ENCODE measurements at regions not wholly inside any gene's neighbourhood (a gene's known extent, or its start where the extent isn't known, plus 50 kb on each side); places are given as distances from the start of the nearest gene placed in this dataset.
"Not testable (repeated sequence)": the region's sequence is repeated elsewhere in the genome, so short reads cannot be mapped to it uniquely, and the experiment has no call there.

DNA sequence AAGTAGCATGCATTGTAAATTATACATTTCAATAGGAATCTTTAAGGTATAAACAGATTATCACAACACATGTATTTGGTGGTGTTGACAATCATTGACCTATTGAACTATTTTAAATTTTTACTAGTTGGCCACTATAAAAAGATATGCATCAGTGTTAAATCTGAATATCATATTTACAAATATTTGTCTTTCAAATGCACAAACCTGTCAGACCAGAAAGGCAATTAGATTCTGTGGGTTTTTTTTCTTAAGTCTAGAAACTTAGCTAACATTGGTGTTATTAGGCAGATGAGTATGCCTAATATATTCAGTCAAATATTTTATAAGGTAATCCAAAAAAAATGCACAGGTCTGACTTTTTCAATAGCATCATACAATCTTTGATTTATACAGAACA is 241.4 kb upstream of the DGKB start:
- H3K9me3 ChIP-seq (ENCODE audit: control insufficient read depth in 2 of 2, insufficient read depth in 1 of 2, low read depth in 1 of 2, low read length in 1 of 2), result no peaks in the 10 kb centered on the region
- no peak overlapping the region for H3K27ac ChIP-seq (ENCODE audit: low read depth in 1 of 3, low read length in 2 of 3)
- no peaks in the 10 kb centered on the region for H3K36me3 ChIP-seq (ENCODE audit: control insufficient read depth in 3 of 3, insufficient read depth in 2 of 3, low read depth in 1 of 3, low read length in 3 of 3)
- H3K4me1 ChIP-seq (ENCODE audit: control insufficient read depth in 3 of 3, insufficient read depth in 2 of 3, low read depth in 1 of 3, low read length in 2 of 3), result no peaks in the 10 kb centered on the region
- DNase-seq, result no peak
- H3K4me3 ChIP-seq (ENCODE audit: low read depth in 1 of 3, low read length in 3 of 3), result no peak overlapping the region
- FAIRE-seq, result no peak
- H3K27me3 ChIP-seq (ENCODE audit: control insufficient read depth in 3 of 3, insufficient read depth in 3 of 3, low read length in 3 of 3), result no peaks in the 10 kb centered on the region

DNA sequence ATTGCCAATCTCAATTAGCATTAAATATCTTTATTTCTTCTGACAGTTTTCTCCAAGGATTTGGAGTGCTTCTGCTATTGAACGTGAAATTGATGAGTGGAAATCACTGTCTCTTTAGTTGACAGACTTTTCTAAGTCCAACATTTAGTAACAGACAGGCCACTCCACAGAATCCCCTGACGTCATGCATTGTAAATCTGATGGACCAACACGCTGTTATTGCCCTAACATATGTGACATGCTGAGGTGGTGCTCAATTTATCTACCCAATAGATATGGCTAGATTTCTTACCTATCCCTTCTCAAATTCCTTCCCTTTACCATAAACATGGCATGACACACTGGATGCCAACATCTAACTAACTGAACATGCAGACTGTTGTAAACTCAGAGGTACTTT is 240.6 kb upstream of the DGKB start:
- Histone ChIP-seq H3K4me3 (ENCODE audit: low read depth in 1 of 3, low read length in 3 of 3) (no peak overlapping the region), H3K9me3 (ENCODE audit: control insufficient read depth in 2 of 2, insufficient read depth in 1 of 2, low read depth in 1 of 2, low read length in 1 of 2) (no peaks in the 10 kb centered on the region), H3K36me3 (ENCODE audit: control insufficient read depth in 3 of 3, insufficient read depth in 2 of 3, low read depth in 1 of 3, low read length in 3 of 3) (no peaks in the 10 kb centered on the region), H3K27me3 (ENCODE audit: control insufficient read depth in 3 of 3, insufficient read depth in 3 of 3, low read length in 3 of 3) (no peaks in the 10 kb centered on the region), H3K4me1 (ENCODE audit: control insufficient read depth in 3 of 3, insufficient read depth in 2 of 3, low read depth in 1 of 3, low read length in 2 of 3) (no peaks in the 10 kb centered on the region), H3K27ac (ENCODE audit: low read depth in 1 of 3, low read length in 2 of 3) (no peak overlapping the region)
- DNase-seq (no peak), FAIRE-seq (no peak)
- WGBS, 3 donors, result 53 to 77% (median 62%) methylated on average over 3 of the region's 3 CpGs

DNA sequence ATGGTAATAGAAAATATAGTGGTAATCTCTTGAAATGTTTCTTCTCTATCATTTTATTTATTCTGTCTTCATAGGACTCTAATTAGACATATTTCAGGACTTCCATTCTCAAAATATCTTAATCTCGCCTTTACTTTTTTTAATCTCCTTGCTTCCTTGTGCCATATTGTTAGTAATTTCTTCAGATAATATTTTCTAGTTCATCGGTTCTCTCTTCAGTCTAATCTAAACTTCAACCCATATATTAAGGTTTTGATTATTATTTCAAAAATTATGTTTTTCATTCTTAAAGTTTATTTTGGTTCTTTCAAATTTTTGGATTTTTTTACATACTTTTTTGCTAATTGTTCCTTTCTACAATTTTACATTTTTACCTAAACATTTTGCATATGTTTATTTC is 237.9 kb upstream of the DGKB start:
- no peaks in the 10 kb centered on the region for H3K4me1 ChIP-seq (ENCODE audit: control insufficient read depth in 3 of 3, insufficient read depth in 2 of 3, low read depth in 1 of 3, low read length in 2 of 3)
- DNase-seq (no peak), FAIRE-seq (no peak)
- no peak overlapping the region for H3K4me3 ChIP-seq (ENCODE audit: low read depth in 1 of 3, low read length in 3 of 3)
- WGBS, 3 donors, result 93% methylated on average over 2 of the region's 2 CpGs
- no peaks in the 10 kb centered on the region for H3K36me3 ChIP-seq (ENCODE audit: control insufficient read depth in 3 of 3, insufficient read depth in 2 of 3, low read depth in 1 of 3, low read length in 3 of 3)
- no peak overlapping the region for H3K27ac ChIP-seq (ENCODE audit: low read depth in 1 of 3, low read length in 2 of 3)
- H3K9me3 ChIP-seq (ENCODE audit: control insufficient read depth in 2 of 2, insufficient read depth in 1 of 2, low read depth in 1 of 2, low read length in 1 of 2), result no peaks in the 10 kb centered on the region
- H3K27me3 ChIP-seq (ENCODE audit: control insufficient read depth in 3 of 3, insufficient read depth in 3 of 3, low read length in 3 of 3), result no peaks in the 10 kb centered on the region

DNA sequence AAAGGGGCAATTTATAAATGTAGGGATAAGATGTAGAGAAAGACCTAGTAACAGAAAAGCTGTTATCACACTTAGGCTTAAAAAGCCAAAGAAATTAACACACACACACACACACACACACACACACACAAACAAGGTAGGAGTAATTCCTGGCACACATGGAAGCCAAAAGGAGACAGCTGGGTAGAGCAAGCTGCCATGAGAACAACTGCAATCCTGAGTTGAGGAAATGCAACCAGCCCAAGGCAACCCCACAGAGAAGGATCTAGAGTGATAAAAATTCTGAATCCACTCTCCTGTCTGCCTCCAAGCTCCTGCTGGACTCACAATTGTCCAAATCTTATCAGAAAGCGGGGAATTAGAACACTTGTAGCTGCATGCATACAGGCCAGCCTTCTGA is 229.1 kb upstream of the DGKB start:
- WGBS, 3 donors, result 71 to 91% (median 86%) methylated on average over 1 of the region's 1 CpG

DNA sequence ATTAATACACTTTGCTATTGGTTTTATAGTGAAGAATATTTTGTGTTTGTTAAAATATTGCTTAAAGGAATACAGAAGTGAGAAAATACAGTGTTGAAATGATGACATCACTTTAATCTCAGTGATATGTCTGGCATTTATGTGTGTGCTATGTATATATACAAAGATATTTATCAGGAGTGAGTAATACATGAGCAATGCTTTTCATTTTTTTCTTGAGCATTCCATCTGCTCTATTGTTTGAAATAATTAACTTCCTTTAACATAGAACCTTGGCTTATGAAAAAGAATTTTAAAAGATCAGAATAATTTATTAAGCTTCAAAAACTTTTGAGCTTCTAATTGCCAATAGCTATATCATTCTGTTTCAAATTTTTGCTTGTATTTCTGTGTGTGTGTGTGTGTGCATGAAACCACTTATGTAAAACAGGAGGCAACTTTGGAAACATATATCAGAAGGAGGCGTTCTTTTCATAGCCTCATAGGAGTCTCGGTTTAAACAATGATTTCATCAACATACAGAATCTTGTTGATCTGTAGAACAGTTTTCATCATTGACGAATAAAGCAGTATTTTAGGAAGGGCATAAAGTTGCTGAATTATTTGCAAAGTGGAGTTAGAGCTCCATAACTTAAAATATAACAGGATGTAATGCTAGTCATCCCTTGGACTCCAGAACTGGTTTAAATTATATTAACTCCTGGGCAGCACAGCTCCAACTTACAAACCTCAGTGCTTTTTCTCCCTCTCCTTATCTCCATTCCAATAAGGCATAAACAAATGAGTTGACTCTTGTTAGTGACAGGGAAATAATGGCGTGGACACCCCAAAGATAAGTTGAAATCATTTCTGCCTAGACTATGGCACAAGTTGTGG is 228.4 kb upstream of the DGKB start:
- DNase-seq (no peak), FAIRE-seq (no peak)
- Histone ChIP-seq H3K36me3 (ENCODE audit: control insufficient read depth in 3 of 3, insufficient read depth in 2 of 3, low read depth in 1 of 3, low read length in 3 of 3) (no peaks in the 10 kb centered on the region), H3K4me1 (ENCODE audit: control insufficient read depth in 3 of 3, insufficient read depth in 2 of 3, low read depth in 1 of 3, low read length in 2 of 3) (no peaks in the 10 kb centered on the region), H3K27ac (ENCODE audit: low read depth in 1 of 3, low read length in 2 of 3) (no peak overlapping the region), H3K27me3 (ENCODE audit: control insufficient read depth in 3 of 3, insufficient read depth in 3 of 3, low read length in 3 of 3) (no peaks in the 10 kb centered on the region), H3K4me3 (ENCODE audit: low read depth in 1 of 3, low read length in 3 of 3) (no peak overlapping the region), H3K9me3 (ENCODE audit: control insufficient read depth in 2 of 2, insufficient read depth in 1 of 2, low read depth in 1 of 2, low read length in 1 of 2) (no peaks in the 10 kb centered on the region)
- WGBS, 3 donors, result 59 to 76% (median 70%) methylated on average over 4 of the region's 4 CpGs

More for the DNA sequence above, 229.1 kb upstream of the DGKB start:
- Histone ChIP-seq H3K27ac (ENCODE audit: low read depth in 1 of 3, low read length in 2 of 3) (no peak overlapping the region), H3K4me3 (ENCODE audit: low read depth in 1 of 3, low read length in 3 of 3) (no peak overlapping the region), H3K36me3 (ENCODE audit: control insufficient read depth in 3 of 3, insufficient read depth in 2 of 3, low read depth in 1 of 3, low read length in 3 of 3) (no peaks in the 10 kb centered on the region), H3K9me3 (ENCODE audit: control insufficient read depth in 2 of 2, insufficient read depth in 1 of 2, low read depth in 1 of 2, low read length in 1 of 2) (no peaks in the 10 kb centered on the region), H3K4me1 (ENCODE audit: control insufficient read depth in 3 of 3, insufficient read depth in 2 of 3, low read depth in 1 of 3, low read length in 2 of 3) (no peaks in the 10 kb centered on the region), H3K27me3 (ENCODE audit: control insufficient read depth in 3 of 3, insufficient read depth in 3 of 3, low read length in 3 of 3) (no peaks in the 10 kb centered on the region)
- FAIRE-seq, result no peak
- DNase-seq, result no peak

DNA sequence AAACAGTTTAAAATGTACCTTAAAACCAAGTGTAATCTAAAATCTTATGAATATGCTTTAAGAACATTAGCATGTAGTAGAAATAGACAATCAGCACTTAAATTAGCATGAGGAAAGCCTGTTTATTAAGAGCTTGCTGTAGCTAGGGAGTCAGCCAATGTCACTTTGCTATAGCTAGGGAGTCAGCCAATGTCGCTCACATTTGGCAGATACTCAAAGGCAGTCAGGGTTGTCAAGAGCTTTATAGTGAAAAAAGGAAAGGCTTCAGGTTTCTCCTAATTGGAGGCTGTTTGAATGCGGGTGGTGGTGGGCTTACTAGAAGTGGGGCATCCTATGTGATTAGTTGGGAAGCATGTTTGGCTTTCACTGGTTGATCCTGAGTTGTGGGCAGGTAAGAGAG is 226.2 kb upstream of the DGKB start:
- H3K4me1 ChIP-seq (ENCODE audit: control insufficient read depth in 3 of 3, insufficient read depth in 2 of 3, low read depth in 1 of 3, low read length in 2 of 3), result no peaks in the 10 kb centered on the region
- WGBS, 3 donors, result 77 to 78% (median 77%) methylated on average over 2 of the region's 2 CpGs
- no peak for DNase-seq

DNA sequence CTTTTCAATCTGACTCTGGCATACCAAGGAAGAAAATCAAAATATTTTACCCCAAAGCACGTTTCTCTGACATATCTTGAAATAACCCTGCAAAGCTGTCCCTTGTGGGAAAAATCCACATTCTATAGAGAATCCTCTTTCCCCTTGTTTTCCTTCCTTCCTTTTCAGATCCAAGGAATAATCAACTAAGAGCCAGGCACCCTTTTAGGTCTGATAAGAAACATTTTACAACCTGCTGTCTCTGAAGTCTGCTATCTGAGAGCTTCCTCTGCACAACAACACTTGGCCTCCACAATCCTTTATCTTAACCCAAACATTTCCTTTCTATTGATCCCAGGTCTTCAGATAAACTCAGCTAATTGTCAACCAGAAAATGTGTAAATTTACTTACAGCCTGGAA is 224.1 kb upstream of the DGKB start:
- H3K4me3 ChIP-seq (ENCODE audit: low read depth in 1 of 3, low read length in 3 of 3); H3K27ac ChIP-seq (ENCODE audit: low read depth in 1 of 3, low read length in 2 of 3); DNase-seq; FAIRE-seq; H3K36me3 ChIP-seq (ENCODE audit: control insufficient read depth in 3 of 3, insufficient read depth in 2 of 3, low read depth in 1 of 3, low read length in 3 of 3); H3K27me3 ChIP-seq (ENCODE audit: control insufficient read depth in 3 of 3, insufficient read depth in 3 of 3, low read length in 3 of 3); H3K4me1 ChIP-seq (ENCODE audit: control insufficient read depth in 3 of 3, insufficient read depth in 2 of 3, low read depth in 1 of 3, low read length in 2 of 3); H3K9me3 ChIP-seq (ENCODE audit: control insufficient read depth in 2 of 2, insufficient read depth in 1 of 2, low read depth in 1 of 2, low read length in 1 of 2): not testable (repeated sequence)
- 0 to 47% (median 15%) methylated on average over 1 of the region's 1 CpG for WGBS, 3 donors

More for the DNA sequence above, 226.2 kb upstream of the DGKB start:
- FAIRE-seq, result no peak
- Histone ChIP-seq H3K36me3 (ENCODE audit: control insufficient read depth in 3 of 3, insufficient read depth in 2 of 3, low read depth in 1 of 3, low read length in 3 of 3) (no peaks in the 10 kb centered on the region), H3K4me3 (ENCODE audit: low read depth in 1 of 3, low read length in 3 of 3) (no peak overlapping the region), H3K9me3 (ENCODE audit: control insufficient read depth in 2 of 2, insufficient read depth in 1 of 2, low read depth in 1 of 2, low read length in 1 of 2) (no peaks in the 10 kb centered on the region), H3K27ac (ENCODE audit: low read depth in 1 of 3, low read length in 2 of 3) (no peak overlapping the region), H3K27me3 (ENCODE audit: control insufficient read depth in 3 of 3, insufficient read depth in 3 of 3, low read length in 3 of 3) (no peaks in the 10 kb centered on the region)

DNA sequence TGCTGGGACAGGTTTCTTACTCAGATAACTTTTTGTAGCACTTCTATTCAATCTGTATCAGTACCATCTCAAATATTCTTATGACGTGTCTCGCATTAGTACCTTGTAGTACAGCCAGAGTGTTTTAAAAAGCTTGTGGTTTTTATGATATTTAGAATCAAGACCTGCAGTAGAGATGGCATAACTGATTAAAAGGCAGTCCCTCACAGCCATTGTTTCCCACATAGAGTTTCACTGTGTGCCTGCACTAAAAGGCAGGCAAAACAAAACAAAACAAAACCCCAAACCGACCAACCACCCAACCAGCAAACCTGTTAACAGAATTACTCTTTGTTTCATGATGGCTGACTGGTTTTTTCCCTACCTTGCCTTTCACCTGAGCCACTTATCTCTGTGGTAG is 221.3 kb upstream of the DGKB start:
- DNase-seq (no peak), FAIRE-seq (no peak)
- no peaks in the 10 kb centered on the region for H3K36me3 ChIP-seq (ENCODE audit: control insufficient read depth in 3 of 3, insufficient read depth in 2 of 3, low read depth in 1 of 3, low read length in 3 of 3)
- H3K27ac ChIP-seq (ENCODE audit: low read depth in 1 of 3, low read length in 2 of 3), result no peak overlapping the region
- no peaks in the 10 kb centered on the region for H3K4me1 ChIP-seq (ENCODE audit: control insufficient read depth in 3 of 3, insufficient read depth in 2 of 3, low read depth in 1 of 3, low read length in 2 of 3)
- H3K9me3 ChIP-seq (ENCODE audit: control insufficient read depth in 2 of 2, insufficient read depth in 1 of 2, low read depth in 1 of 2, low read length in 1 of 2), result no peaks in the 10 kb centered on the region
- H3K4me3 ChIP-seq (ENCODE audit: low read depth in 1 of 3, low read length in 3 of 3), result no peak overlapping the region
- WGBS, 3 donors, result 63 to 77% (median 64%) methylated on average over 3 of the region's 3 CpGs
- H3K27me3 ChIP-seq (ENCODE audit: control insufficient read depth in 3 of 3, insufficient read depth in 3 of 3, low read length in 3 of 3), result no peaks in the 10 kb centered on the region

DNA sequence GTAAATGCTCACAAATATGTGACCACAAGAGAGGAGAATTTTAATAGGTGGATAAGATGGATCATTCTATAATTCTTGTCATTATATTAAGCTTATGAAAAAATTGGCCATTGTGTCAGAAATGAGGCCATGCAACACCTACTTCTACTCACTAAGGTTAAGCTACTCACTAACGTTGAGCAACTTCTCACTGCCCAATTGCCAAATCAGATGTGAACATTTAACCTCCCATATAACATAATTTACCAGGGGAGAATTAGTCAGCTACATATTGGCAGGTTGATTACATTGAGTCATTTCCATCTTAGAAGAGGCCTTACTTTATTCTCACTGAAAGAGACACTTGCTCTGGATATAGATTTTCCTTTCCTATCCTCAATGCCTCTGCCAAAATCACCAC is 211.2 kb upstream of the DGKB start:
- 83 to 93% (median 85%) methylated on average over 1 of the region's 1 CpG for WGBS, 3 donors
- no peak overlapping the region for H3K27ac ChIP-seq (ENCODE audit: low read depth in 1 of 3, low read length in 2 of 3)
- H3K4me3 ChIP-seq (ENCODE audit: low read depth in 1 of 3, low read length in 3 of 3), result no peak overlapping the region
- no peaks in the 10 kb centered on the region for H3K27me3 ChIP-seq (ENCODE audit: control insufficient read depth in 3 of 3, insufficient read depth in 3 of 3, low read length in 3 of 3)
- DNase-seq (no peak), FAIRE-seq (no peak)
- H3K4me1 ChIP-seq (ENCODE audit: control insufficient read depth in 3 of 3, insufficient read depth in 2 of 3, low read depth in 1 of 3, low read length in 2 of 3), result no peaks in the 10 kb centered on the region
- no peaks in the 10 kb centered on the region for H3K36me3 ChIP-seq (ENCODE audit: control insufficient read depth in 3 of 3, insufficient read depth in 2 of 3, low read depth in 1 of 3, low read length in 3 of 3)
- no peaks in the 10 kb centered on the region for H3K9me3 ChIP-seq (ENCODE audit: control insufficient read depth in 2 of 2, insufficient read depth in 1 of 2, low read depth in 1 of 2, low read length in 1 of 2)

Data from small intestine (tissue), 7 donors.